GM18858 (cell line): ENCODE measurements at regions not wholly inside any gene's neighbourhood (a gene's known extent, or its start where the extent isn't known, plus 50 kb on each side); places are given as distances from the start of the nearest gene placed in this dataset.
"Not testable (repeated sequence)": the region's sequence is repeated elsewhere in the genome, so short reads cannot be mapped to it uniquely, and the experiment has no call there.

Source experiments
- ATAC-seq: cut with Tn5 transposase; IDR thresholded peaks from one replicate; pipeline ENCODE4 v1.9.1; 2021; ENCODE audit not compliant: unreplicated experiment

GRCh38 chr18:61624631-61625030, 268.2 kb downstream of the RNF152 start:
- not testable (repeated sequence) for ATAC-seq

GRCh38 chr18:61619783-61620182, 273.0 kb downstream of the RNF152 start:
- no peak for ATAC-seq

GRCh38 chr18:61618816-61619215, 274.0 kb downstream of the RNF152 start:
- no peak for ATAC-seq

DNA sequence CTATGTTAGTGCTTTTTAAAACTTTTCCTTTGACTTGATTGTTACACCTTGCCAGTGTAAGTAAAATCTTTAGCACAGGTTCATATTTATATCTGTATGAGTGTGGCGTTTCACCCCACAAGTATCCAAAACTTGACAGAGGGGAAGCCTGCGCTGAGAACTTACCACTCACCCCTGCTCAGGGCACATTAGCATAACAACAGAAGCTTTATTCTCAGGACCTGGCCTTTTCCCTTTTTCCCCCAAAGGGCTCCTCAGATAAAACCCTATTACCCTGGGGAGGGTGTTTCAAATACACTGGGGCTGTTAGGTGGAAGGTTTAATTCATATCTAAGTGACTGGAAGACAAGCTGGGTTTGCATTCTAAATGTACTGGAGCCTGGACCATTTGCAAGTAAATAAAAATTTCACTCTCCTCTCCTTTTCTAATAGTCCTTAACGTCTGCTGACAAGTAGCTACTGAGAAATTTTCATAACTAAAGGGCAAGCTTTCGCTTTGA, 276.6 kb downstream of the RNF152 start:
- no peak for ATAC-seq

GRCh38 chr18:61612517-61612916, 279.3 kb downstream of the CDH20 start:
- ATAC-seq = no peak

GRCh38 chr18:61609131-61609530, 275.9 kb downstream of the CDH20 start:
- no peak for ATAC-seq

- ATAC-seq = no peak
Measured at GRCh38 chr18:61608316-61608715, 275.1 kb downstream of the CDH20 start.

DNA sequence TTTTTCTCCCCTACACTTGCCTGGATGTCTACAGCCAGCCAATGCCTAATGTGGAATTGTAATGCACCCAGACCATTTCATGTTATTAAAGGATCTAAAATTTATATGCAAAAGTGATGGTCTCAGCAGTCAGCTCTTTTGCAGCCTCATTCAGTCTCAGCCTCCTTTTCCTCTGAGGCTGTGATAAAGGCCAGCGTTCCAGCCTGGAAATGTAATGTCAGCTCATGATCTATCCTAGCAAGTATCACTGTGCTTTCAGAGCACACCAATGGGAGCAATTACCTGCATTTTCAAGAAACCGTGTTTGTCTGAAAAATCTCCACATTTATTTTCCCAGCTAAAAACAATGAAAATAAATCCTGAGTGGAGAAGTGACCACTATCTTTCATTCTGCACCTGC, 274.6 kb downstream of the CDH20 start:
- ATAC-seq = no peak

- no peak for ATAC-seq
Measured at GRCh38 chr18:61606759-61607158, 273.5 kb downstream of the CDH20 start.

DNA sequence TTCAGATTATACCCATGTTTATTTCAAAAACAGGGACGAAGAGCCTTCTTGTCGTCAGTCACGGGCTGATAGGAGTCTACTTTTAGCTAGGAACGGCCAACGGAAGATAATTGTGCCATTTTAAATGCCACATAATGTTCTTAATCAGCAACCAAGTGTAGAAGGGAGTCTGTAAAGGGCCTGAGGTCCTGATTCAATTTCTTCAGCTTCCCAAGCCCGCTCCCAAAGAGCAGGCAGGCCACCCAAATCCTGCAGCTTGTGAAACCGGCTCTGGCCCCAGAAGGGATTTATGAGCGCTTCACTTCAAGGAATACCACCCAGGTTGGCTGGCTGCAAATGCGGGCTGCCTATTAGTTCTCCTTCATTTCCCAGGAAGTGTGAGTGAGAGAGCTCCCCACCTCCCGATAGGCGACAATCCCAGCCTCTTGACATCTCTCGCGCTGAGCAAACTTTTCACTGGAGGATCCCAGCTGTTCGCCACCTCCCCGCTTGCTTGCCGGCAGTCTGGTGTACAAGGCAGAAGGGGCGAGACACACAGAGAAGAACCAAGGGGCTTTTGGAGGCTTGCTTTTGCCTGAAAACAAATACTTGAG, 272.9 kb downstream of the CDH20 start:
- ATAC-seq = no peak

- no peak for ATAC-seq
Measured at GRCh38 chr18:61605376-61606067, 272.3 kb downstream of the CDH20 start.
